BJ (cell line): ENCODE measurements at regions not wholly inside any gene's neighbourhood (a gene's known extent, or its start where the extent isn't known, plus 50 kb on each side); places are given as distances from the start of the nearest gene placed in this dataset.

ENCODE experiments used
- CTCF ChIA-PET: fragments of 350-600 bp; formaldehyde crosslinking; extraction: SDS; loops from one replicate; lab custom pipeline; 2021; ENCODE audit warnings: antibody characterized with exemption, inconsistent platforms; lab: Yijun Ruan, JAX
- POLR2A ChIA-PET: fragments of 300-600 bp; sonication (Branson Sonifier 250); formaldehyde crosslinking; extraction: SDS; loops from one replicate; lab custom pipeline; 2021; ENCODE audit warnings: antibody characterized with exemption; lab: Charles Lee
- DNase-seq: peaks from one replicate; pipeline ENCODE4 v3.0.0-alpha.2; 2011; ENCODE audit warnings: low read depth
- H3K27me3 ChIP-seq: 2 replicates; pipeline ENCODE4 v1.6.0; 2011; ENCODE audit warnings: low read length; ENCODE audit not compliant: control insufficient read depth, insufficient read depth
- H3K36me3 ChIP-seq: 2 replicates; pipeline ENCODE4 v1.5.1; 2011; ENCODE audit warnings: low read length; ENCODE audit not compliant: control insufficient read depth, insufficient read depth
- H3K4me3 ChIP-seq: 2 replicates; pipeline ENCODE4 v1.5.1; 2011; ENCODE audit warnings: low read depth, mild to moderate bottlenecking, control low read depth, low read length
- TF ChIP-seq, protein P1 (sequence below): IDR thresholded peaks from 2 replicates; pipeline ENCODE4 v1.5.1; 2011; ENCODE audit warnings: low read depth, mild to moderate bottlenecking, control low read depth, inconsistent platforms, low read length, moderate library complexity; ENCODE audit not compliant: insufficient read depth

DNA sequence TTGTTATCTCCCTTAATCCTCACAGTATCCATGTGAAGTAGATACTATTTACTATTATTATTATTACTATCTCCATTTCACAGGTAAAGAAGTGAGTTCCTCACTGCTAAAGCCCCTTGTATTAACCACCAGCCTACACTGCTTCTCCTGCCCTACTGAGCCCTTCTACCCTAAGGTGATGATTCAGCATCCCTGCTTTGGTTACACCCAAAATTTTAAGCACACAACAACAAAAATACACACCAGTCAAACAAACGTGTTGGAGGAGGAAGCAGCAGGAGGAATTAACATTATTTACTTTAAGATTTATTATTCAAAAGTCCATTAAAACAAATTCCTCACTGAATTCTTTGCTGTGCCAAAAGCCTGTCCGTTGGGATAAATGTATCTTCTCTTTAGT is 370.2 kb upstream of the BRINP1 start:
- POLR2A ChIA-PET = no interaction called here

DNA sequence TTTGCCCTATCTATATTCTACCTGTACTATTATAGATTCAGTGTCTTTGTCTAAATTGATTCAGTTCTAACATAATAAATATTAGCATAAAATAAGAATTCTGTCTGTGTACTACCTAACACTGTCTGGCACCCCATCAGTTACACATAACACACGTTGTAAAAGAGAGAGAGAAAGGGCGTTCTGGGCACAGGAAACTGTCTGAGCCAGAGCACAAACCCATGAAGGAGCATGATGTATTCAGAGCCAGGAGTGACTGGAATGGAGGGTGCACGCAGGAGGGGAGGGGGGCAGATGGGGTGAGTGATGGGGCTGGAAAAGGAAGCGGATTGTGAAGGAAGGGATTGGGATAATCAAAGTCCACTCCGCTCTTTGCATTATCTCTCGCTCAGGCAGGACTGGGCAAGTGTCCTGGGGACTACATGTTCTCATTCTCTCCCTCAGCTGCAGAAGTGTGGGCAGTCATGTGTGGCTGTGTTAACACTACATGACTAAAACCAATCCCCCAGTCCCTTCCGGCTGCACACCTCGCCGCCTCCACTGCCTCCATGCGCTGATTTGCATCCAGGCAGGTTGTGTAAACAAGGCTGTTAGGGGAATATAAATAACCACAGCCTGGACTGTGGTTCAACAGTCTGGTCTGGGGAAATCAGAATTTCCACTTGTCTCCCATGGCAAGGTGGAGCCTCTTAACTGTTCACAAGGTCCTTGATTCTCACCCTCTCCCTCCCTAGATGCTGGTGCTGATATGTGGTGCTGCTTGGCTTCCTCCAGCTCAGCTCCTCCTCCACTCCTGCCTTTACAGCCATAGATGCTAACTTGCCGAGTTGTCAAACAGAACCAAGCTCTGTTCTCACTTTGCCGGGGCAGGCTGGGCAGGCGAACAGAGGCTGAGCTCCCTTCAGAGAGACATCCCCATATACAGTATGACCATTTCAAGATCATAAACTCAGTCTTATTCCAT is 367.5 kb upstream of the BRINP1 start:
- H3K4me3 ChIP-seq = no peak overlapping the region
- ChIA-PET POLR2A (no interaction called here), CTCF (no interaction called here)
- TF ChIP-seq, protein P1, sequence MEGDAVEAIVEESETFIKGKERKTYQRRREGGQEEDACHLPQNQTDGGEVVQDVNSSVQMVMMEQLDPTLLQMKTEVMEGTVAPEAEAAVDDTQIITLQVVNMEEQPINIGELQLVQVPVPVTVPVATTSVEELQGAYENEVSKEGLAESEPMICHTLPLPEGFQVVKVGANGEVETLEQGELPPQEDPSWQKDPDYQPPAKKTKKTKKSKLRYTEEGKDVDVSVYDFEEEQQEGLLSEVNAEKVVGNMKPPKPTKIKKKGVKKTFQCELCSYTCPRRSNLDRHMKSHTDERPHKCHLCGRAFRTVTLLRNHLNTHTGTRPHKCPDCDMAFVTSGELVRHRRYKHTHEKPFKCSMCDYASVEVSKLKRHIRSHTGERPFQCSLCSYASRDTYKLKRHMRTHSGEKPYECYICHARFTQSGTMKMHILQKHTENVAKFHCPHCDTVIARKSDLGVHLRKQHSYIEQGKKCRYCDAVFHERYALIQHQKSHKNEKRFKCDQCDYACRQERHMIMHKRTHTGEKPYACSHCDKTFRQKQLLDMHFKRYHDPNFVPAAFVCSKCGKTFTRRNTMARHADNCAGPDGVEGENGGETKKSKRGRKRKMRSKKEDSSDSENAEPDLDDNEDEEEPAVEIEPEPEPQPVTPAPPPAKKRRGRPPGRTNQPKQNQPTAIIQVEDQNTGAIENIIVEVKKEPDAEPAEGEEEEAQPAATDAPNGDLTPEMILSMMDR = no peak
- no peaks in the 10 kb centered on the region for H3K27me3 ChIP-seq
- H3K36me3 ChIP-seq = no peaks in the 10 kb centered on the region
- no peak for DNase-seq

More for the DNA sequence above, 370.2 kb upstream of the BRINP1 start:
- Histone ChIP-seq H3K27me3 (no peaks in the 10 kb centered on the region), H3K36me3 (no peaks in the 10 kb centered on the region), H3K4me3 (no peak overlapping the region)
- no peak for DNase-seq
- TF ChIP-seq, protein P1 = no peak
- CTCF ChIA-PET = interaction anchor here (1.3 kb wide), 1 partner anchor 9 kb away, joined by 4 read pairs; no protein-coding TSS in a partner anchor

DNA sequence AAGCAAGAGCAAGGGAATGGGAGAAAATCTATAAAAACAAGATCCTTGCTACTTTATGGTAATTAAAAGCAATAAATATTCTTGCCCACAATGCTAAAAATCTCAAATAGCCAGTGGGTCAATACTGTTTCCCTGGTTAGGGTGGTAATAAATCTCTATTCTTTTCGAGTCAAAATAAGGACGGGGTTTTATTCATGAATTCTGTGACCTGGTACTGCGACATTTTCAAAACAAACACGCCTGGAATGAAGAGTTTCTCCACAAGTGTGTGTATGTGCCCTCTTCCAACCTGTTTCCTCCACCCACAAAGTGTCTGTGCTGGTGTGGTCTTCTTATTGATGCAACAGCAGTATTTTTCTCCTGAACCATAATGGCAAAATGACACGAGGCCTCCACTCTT is 358.8 kb upstream of the BRINP1 start:
- CTCF ChIA-PET = no interaction called here
- POLR2A ChIA-PET = no interaction called here
- no peak for DNase-seq
- Histone ChIP-seq H3K36me3 (no peaks in the 10 kb centered on the region), H3K4me3 (no peak overlapping the region), H3K27me3 (no peaks in the 10 kb centered on the region)
- TF ChIP-seq, protein P1 = no peak

DNA sequence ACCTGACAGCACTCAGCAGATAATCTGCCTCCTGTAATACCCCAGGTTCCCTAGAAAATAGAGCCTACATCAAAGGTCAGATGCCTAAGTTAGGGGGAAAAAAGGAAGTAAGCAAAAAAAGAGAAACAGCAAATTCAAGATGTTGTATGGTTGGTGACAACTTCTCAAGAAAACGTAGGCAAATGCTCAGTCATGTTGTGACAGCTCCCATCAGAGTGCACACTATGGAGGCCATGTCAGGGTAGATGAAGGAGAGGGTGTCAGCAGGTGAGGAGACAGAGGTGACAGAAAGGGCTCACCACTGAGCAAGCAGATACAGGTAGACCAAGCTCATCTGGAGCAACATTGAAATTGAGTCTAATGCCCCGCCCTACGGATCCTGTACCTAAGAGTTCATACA is 356.8 kb upstream of the BRINP1 start:
- no peak for DNase-seq
- Histone ChIP-seq H3K4me3 (no peak overlapping the region), H3K27me3 (no peaks in the 10 kb centered on the region), H3K36me3 (no peaks in the 10 kb centered on the region)
- TF ChIP-seq, protein P1 = no peak
- CTCF ChIA-PET = no interaction called here
- POLR2A ChIA-PET = no interaction called here

DNA sequence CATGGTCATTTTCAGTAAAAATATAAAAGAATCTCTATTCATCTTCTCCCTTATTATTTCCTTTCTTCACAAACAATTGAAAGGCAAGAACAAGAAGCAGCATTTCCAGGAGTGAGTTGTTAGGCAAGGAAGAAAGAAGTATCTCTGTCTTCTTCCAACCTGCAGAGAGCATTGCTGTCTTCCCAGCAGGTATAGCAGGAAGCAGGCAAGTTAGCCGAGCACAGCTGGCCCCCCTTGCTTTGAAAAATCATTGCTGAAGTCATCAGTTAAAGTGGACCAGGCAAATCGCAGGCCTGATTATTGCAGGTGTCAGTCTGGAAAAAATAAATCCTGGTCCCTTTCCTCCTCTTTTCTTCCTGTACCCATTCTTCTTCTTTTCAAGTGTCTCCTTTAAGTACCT is 353.1 kb upstream of the BRINP1 start:
- Histone ChIP-seq H3K4me3 (no peak overlapping the region), H3K36me3 (no peaks in the 10 kb centered on the region), H3K27me3 (no peaks in the 10 kb centered on the region)
- CTCF ChIA-PET = no interaction called here
- DNase-seq = no peak
- POLR2A ChIA-PET = no interaction called here
- TF ChIP-seq, protein P1 = no peak
